ENCODE measurements at regions not wholly inside any gene's neighbourhood (a gene's known extent, or its start where the extent isn't known, plus 50 kb on each side); places are given as distances from the start of the nearest gene placed in this dataset.
"Not testable (repeated sequence)": the region's sequence is repeated elsewhere in the genome, so short reads cannot be mapped to it uniquely, and the experiment has no call there.

GRCh38 chr5:177847914-177848313 lies 65.2 kb upstream of the FAM153A start:
- TF ChIP-seq, protein P1, sequence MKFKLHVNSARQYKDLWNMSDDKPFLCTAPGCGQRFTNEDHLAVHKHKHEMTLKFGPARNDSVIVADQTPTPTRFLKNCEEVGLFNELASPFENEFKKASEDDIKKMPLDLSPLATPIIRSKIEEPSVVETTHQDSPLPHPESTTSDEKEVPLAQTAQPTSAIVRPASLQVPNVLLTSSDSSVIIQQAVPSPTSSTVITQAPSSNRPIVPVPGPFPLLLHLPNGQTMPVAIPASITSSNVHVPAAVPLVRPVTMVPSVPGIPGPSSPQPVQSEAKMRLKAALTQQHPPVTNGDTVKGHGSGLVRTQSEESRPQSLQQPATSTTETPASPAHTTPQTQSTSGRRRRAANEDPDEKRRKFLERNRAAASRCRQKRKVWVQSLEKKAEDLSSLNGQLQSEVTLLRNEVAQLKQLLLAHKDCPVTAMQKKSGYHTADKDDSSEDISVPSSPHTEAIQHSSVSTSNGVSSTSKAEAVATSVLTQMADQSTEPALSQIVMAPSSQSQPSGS (tag by site-specific recombination; IDR thresholded peaks at IDR 0.05; ENCODE audit: low read depth) = not testable (repeated sequence)
- TF ChIP-seq, protein P2, sequence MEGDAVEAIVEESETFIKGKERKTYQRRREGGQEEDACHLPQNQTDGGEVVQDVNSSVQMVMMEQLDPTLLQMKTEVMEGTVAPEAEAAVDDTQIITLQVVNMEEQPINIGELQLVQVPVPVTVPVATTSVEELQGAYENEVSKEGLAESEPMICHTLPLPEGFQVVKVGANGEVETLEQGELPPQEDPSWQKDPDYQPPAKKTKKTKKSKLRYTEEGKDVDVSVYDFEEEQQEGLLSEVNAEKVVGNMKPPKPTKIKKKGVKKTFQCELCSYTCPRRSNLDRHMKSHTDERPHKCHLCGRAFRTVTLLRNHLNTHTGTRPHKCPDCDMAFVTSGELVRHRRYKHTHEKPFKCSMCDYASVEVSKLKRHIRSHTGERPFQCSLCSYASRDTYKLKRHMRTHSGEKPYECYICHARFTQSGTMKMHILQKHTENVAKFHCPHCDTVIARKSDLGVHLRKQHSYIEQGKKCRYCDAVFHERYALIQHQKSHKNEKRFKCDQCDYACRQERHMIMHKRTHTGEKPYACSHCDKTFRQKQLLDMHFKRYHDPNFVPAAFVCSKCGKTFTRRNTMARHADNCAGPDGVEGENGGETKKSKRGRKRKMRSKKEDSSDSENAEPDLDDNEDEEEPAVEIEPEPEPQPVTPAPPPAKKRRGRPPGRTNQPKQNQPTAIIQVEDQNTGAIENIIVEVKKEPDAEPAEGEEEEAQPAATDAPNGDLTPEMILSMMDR (tag by site-specific recombination; IDR thresholded peaks at IDR 0.05) = not testable (repeated sequence)
